GM21526 (cell line): ENCODE measurements at regions not wholly inside any gene's neighbourhood (a gene's known extent, or its start where the extent isn't known, plus 50 kb on each side); places are given as distances from the start of the nearest gene placed in this dataset.

ENCODE experiments used
- ATAC-seq: cut with Tn5 transposase; IDR thresholded peaks from one replicate; pipeline ENCODE4 v1.9.1; 2021; ENCODE audit warnings: moderate library complexity; ENCODE audit not compliant: unreplicated experiment, low FRiP score

GRCh38 chr15:47136236-47136635 lies 581.1 kb upstream of the SEMA6D start:
- ATAC-seq = no peak

- no peak for ATAC-seq
Measured at GRCh38 chr15:47139965-47140364, 577.3 kb upstream of the SEMA6D start.

- no peak for ATAC-seq
Measured at GRCh38 chr15:47157827-47158226, 559.5 kb upstream of the SEMA6D start.

GRCh38 chr15:47158573-47158972 lies 558.7 kb upstream of the SEMA6D start:
- no peak for ATAC-seq

GRCh38 chr15:47177177-47177576 lies 540.1 kb upstream of the SEMA6D start:
- ATAC-seq = no peak

GRCh38 chr15:47179988-47180387 lies 537.3 kb upstream of the SEMA6D start:
- ATAC-seq = no peak

- no peak for ATAC-seq
Measured at GRCh38 chr15:47182818-47183217, 534.5 kb upstream of the SEMA6D start.

- ATAC-seq = no peak
Measured at GRCh38 chr15:47184003-47184907, 533.0 kb upstream of the SEMA6D start.

GRCh38 chr15:47184908-47185801 lies 532.1 kb upstream of the SEMA6D start:
- ATAC-seq = no peak

GRCh38 chr15:47186075-47186474 lies 531.2 kb upstream of the SEMA6D start:
- no peak for ATAC-seq

GRCh38 chr15:47188758-47189507 lies 528.4 kb upstream of the SEMA6D start:
- ATAC-seq = no peak

- ATAC-seq = no peak
Measured at GRCh38 chr15:47194718-47195117, 522.6 kb upstream of the SEMA6D start.

GRCh38 chr15:47196048-47196447 lies 521.3 kb upstream of the SEMA6D start:
- no peak for ATAC-seq

GRCh38 chr15:47203993-47204392 lies 513.3 kb upstream of the SEMA6D start:
- no peak for ATAC-seq

GRCh38 chr15:47206358-47206978 lies 510.8 kb upstream of the SEMA6D start:
- no peak for ATAC-seq

- ATAC-seq = no peak
Measured at GRCh38 chr15:47209591-47209990, 507.7 kb upstream of the SEMA6D start.

GRCh38 chr15:47212222-47213010 lies 504.9 kb upstream of the SEMA6D start:
- ATAC-seq = no peak

GRCh38 chr15:47213883-47214282 lies 503.4 kb upstream of the SEMA6D start:
- ATAC-seq = no peak

GRCh38 chr15:47218295-47218694 lies 499.0 kb upstream of the SEMA6D start:
- no peak for ATAC-seq
